Central memory CD8-positive, alpha-beta T cell (primary cell): ENCODE measurements at regions not wholly inside any gene's neighbourhood (a gene's known extent, or its start where the extent isn't known, plus 50 kb on each side); places are given as distances from the start of the nearest gene placed in this dataset.

Source experiments
- ATAC-seq: fragments of 150-1000 bp; cut with Tn5 transposase; replicated peaks from 2 replicates; pipeline ENCODE4 v1.10.0; 2022; ENCODE audit warnings: mild to moderate bottlenecking, moderate FRiP score, moderate number of reproducible peaks; ENCODE audit not compliant: poor library complexity, severe bottlenecking; ENCODE audit errors: extremely low read depth
- DNase-seq, 2 donors: peaks; one replicate each; pipeline ENCODE4 v3.0.0; 2021; ENCODE audit warnings: low spot score in 2 of 2
- H3K27ac Mint-ChIP-seq: one replicate; pipeline ENCODE4 v1.8.0; 2022; ENCODE audit warnings: low read depth, mild to moderate bottlenecking, moderate library complexity, mixed read lengths
- H3K27me3 Mint-ChIP-seq: one replicate; pipeline ENCODE4 v1.8.0; 2022; ENCODE audit warnings: mixed read lengths
- H3K36me3 Mint-ChIP-seq: one replicate; pipeline ENCODE4 v1.8.0; 2022; ENCODE audit warnings: mild to moderate bottlenecking, moderate library complexity, mixed read lengths; ENCODE audit not compliant: insufficient read depth
- H3K4me1 Mint-ChIP-seq: one replicate; pipeline ENCODE4 v1.8.0; 2022; ENCODE audit warnings: mixed read lengths
- H3K4me3 Mint-ChIP-seq: one replicate; pipeline ENCODE4 v1.8.0; 2022; ENCODE audit warnings: mild to moderate bottlenecking, moderate library complexity, mixed read lengths
- H3K9me3 Mint-ChIP-seq: one replicate; pipeline ENCODE4 v1.8.0; 2022; ENCODE audit warnings: mixed read lengths

DNA sequence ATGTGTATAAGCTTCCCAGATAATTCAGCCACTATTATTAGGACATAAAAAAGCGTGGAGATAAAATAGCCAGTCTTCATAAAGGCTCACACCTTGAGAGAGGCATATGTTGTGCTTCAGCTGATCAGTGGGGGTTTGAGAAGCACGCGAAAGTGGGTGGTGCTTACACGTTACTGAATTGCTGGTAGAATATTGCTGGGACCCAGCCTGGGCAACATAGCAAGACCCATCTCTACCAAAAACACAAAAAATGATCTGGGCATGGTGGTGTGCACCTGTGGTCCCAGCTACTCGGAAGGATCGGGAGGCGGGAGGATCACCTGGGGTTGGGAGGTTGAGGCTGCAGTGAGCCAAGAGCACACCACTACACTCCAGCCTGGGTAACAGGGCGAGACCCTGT, 74.9 kb upstream of the MBOAT2 start:
- Mint-ChIP-seq H3K9me3 (peaks cover 5% of the 10 kb centered on the region), H3K27ac (no peak overlapping the region), H3K36me3 (no peaks in the 10 kb centered on the region), H3K4me1 (no peaks in the 10 kb centered on the region), H3K27me3 (peaks cover 15% of the 10 kb centered on the region), H3K4me3 (no peak overlapping the region)
- DNase-seq: no peak
- no peak for ATAC-seq

DNA sequence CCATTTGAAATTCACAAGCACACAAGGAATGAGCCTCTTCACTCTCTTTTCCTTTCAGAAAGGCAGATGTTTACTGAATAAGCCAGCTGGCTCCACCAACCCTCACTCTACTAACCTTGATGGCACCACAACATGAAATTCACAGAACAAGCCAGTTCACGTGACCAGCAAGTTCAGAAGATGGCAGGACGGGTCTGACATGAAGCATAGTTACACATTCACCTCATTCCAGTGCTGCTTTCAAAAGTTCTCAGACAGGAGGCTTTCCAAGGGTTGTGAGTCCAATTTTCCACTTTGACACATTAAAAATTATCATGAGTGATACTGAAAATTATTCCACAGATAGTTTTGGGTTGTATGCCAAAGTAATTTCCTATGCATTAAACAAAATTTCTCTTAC, 74.2 kb upstream of the MBOAT2 start:
- H3K36me3 Mint-ChIP-seq: no peaks in the 10 kb centered on the region
- H3K27me3 Mint-ChIP-seq: peaks cover 21% of the 10 kb centered on the region
- H3K4me3 Mint-ChIP-seq: no peak overlapping the region
- ATAC-seq: no peak
- peaks cover 5% of the 10 kb centered on the region for H3K9me3 Mint-ChIP-seq
- no peaks in the 10 kb centered on the region for H3K4me1 Mint-ChIP-seq
- H3K27ac Mint-ChIP-seq: no peak overlapping the region
- DNase-seq: no peak

DNA sequence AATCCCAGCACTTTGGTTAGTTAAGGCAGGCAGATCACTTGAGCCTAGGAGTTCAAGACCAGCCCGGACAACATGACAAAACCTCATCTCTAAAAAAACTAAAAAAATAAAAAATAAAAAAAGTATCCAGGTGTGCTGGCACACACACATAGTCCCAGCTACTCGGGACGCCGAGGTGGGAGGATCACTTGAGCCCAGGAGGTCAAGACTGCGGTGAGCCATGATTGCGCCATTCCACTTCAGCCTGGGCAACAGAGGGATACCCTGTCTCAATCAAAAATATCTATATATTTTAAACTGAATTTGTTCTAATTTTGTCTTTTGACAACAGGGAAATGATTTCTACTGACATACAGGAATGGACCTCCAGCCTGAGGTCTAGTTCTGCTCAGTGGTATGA, 73.3 kb upstream of the MBOAT2 start:
- no peak overlapping the region for H3K27ac Mint-ChIP-seq
- peaks cover 4% of the 10 kb centered on the region for H3K9me3 Mint-ChIP-seq
- H3K4me3 Mint-ChIP-seq: no peak overlapping the region
- no peak for ATAC-seq
- peaks cover 31% of the 10 kb centered on the region for H3K27me3 Mint-ChIP-seq
- DNase-seq: no peak
- H3K36me3 Mint-ChIP-seq: no peaks in the 10 kb centered on the region
- H3K4me1 Mint-ChIP-seq: no peaks in the 10 kb centered on the region

DNA sequence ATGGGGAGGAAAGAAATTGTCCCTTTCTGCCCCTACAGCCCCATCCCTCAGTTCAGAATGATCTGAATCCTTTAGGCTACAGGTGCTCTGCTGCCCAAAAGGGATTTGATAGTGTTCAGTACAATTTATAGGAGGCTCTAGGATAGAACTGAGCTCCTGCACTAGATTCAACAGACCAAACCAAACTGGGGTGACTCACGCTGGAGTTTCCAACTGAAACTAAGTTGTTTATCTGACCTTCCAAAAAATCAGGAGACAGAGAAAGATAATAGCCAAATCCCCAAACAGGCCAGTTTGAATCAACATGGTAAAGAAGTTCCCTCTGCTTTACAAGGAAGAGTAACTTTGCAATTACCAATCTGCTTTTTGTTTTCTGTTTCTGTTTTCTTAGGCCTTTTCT, 72.7 kb upstream of the MBOAT2 start:
- H3K4me1 Mint-ChIP-seq: no peaks in the 10 kb centered on the region
- DNase-seq (no peak), ATAC-seq (no peak)
- H3K27ac Mint-ChIP-seq: no peak overlapping the region
- no peak overlapping the region for H3K4me3 Mint-ChIP-seq
- no peaks in the 10 kb centered on the region for H3K36me3 Mint-ChIP-seq
- H3K27me3 Mint-ChIP-seq: peaks cover 36% of the 10 kb centered on the region
- H3K9me3 Mint-ChIP-seq: no peaks in the 10 kb centered on the region

DNA sequence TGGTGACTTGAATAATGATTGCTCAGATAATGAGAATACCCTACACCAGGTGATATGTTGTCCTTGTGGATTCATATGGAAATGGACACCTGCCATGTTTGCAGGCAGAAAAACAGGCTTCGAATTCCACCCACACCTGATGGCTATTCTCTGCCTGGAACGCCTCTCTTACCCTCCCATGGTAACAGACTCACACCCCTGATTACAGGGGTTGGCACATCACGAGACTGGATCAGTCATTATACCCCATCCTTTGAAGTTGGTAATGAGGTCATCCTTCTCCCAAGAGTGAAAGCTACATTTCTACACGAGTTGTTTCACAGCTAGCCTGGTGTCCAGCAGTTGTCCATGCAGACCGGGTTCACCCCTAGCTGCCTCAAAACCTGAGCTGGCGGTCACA, 71.4 kb upstream of the MBOAT2 start:
- H3K9me3 Mint-ChIP-seq: no peaks in the 10 kb centered on the region
- H3K4me3 Mint-ChIP-seq: no peak overlapping the region
- H3K27me3 Mint-ChIP-seq: peaks cover 48% of the 10 kb centered on the region
- no peak overlapping the region for H3K27ac Mint-ChIP-seq
- DNase-seq (no peak), ATAC-seq (no peak)
- H3K4me1 Mint-ChIP-seq: no peaks in the 10 kb centered on the region
- no peaks in the 10 kb centered on the region for H3K36me3 Mint-ChIP-seq

DNA sequence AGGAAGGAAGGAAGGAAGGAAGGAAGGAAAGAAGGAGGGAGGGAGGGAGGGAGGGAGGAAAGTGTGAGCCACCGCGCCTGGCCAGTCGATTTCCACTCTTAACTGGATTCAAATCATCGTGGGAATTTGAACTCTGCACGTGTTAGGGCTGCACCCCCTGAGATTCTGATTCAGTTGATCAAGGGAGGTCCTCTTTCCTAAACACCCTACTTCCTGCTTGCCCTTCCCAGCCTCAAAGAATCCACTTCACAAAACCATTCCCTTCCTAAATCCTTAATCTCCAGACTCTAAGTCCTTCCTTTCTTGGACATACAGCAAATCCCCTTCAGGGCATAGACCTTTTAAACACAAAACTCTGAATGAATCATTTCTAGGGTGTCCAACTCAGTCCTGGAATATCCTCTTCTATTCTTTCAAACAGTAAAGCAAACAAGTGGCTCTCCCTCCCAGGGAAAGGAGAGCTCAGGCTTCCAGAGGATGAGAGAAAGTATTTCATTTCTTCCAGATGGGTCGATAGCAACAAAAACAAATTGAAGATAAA, 68.2 kb upstream of the MBOAT2 start:
- ATAC-seq: no peak
- Mint-ChIP-seq H3K4me1 (no peaks in the 10 kb centered on the region), H3K27ac (no peak overlapping the region), H3K4me3 (no peak overlapping the region), H3K9me3 (peaks cover 11% of the 10 kb centered on the region), H3K36me3 (no peaks in the 10 kb centered on the region), H3K27me3 (peaks cover 61% of the 10 kb centered on the region)
- no peak for DNase-seq

DNA sequence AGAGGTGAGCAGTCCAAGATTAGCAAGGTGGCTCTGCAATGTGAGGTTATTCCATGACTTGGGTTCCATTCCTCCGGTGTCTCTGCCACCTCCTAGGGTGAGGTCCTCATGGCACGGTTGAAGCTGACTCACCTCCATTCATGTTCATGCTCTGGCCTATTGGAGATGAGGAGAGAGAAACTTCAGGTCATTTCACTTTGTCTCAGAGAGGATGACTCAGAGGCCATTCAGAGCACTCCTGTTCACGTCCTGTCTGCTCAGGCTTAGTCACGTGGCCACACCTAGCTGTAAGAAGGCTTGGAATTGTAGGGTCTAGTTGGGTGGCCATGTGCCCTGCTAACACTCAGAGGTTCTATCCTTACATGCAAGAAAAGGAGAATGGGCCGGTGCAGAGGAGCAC, 67.5 kb upstream of the MBOAT2 start:
- H3K4me3 Mint-ChIP-seq: no peak overlapping the region
- ATAC-seq (no peak), DNase-seq (no peak)
- H3K9me3 Mint-ChIP-seq: peaks cover 16% of the 10 kb centered on the region
- H3K4me1 Mint-ChIP-seq: no peaks in the 10 kb centered on the region
- no peaks in the 10 kb centered on the region for H3K36me3 Mint-ChIP-seq
- H3K27ac Mint-ChIP-seq: no peak overlapping the region
- H3K27me3 Mint-ChIP-seq: peaks cover 67% of the 10 kb centered on the region

DNA sequence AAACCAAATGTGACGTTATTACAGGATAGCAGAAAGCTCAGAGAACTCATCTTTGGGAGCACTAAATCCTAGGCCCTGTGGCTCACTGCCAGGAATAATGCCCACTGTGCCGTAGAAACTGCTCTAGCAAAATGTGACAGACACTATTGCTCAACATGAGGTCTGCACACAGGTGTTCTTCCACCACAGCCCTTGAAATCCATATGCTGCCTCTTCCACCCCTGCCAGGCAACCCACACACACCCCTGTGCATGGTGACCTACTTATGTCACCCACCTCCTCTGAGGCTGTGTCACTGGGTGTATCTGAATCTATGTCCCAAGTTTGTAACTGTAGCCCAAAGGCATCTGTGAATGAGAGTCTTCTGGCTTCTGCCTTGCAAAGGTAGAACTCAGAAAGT, 66.1 kb upstream of the MBOAT2 start:
- H3K27ac Mint-ChIP-seq: no peak overlapping the region
- ATAC-seq: no peak
- H3K4me1 Mint-ChIP-seq: no peaks in the 10 kb centered on the region
- H3K9me3 Mint-ChIP-seq: peaks cover 17% of the 10 kb centered on the region
- H3K27me3 Mint-ChIP-seq: peaks cover 70% of the 10 kb centered on the region
- no peak for DNase-seq
- H3K4me3 Mint-ChIP-seq: no peak overlapping the region
- no peaks in the 10 kb centered on the region for H3K36me3 Mint-ChIP-seq

DNA sequence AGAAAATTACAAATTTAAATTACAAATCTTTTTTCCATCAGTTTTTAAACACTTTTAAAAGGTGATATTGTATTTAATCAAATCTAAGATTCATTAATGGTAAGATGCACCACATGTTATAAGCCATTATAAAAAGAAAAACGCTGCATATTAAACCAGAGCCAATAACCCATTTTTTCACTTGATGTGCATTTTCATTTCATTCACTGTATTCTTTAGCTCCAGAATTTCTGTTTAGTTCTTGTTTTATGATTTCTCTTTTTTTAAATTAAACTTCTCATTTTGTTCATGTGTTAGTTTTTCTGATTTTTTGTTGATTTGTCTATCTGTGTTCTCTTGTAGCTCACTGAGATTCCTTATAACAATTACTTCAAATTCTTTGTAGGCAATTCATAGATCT, 62.4 kb upstream of the MBOAT2 start:
- no peak for ATAC-seq
- Mint-ChIP-seq H3K9me3 (peaks cover 20% of the 10 kb centered on the region), H3K36me3 (no peaks in the 10 kb centered on the region), H3K4me3 (no peak overlapping the region), H3K27ac (no peak overlapping the region), H3K4me1 (no peaks in the 10 kb centered on the region), H3K27me3 (peaks cover 70% of the 10 kb centered on the region)
- no peak for DNase-seq

DNA sequence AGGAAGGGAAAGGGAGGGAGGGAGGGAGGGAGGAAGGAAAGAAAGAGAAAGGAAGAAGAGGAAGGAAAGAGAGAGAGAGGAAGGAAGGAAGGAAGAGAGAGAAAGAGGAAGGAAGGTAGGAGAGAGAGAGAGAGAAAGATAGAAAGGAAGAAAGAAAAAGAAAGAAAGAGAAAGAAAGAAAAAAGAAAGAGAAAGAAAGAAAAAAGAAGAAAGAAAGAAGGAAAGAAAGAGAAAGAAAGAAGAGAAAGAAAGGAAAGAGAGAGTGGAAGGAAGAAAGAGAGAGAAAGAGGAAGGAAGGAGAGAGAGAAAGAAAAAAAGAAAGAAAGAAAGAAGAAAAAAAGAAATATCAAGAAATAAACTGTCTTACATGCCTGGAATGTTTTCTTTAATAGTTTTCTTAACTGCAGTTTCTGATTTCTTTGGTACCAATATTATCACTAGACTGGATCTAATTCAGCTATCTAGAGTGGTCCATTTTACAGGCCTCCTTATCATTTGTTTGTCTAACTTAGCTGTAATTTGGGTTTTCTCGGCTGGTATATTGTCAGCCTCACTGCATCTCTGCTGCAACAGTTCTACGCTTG, 59.6 kb upstream of the MBOAT2 start:
- Mint-ChIP-seq H3K27me3 (peaks cover 60% of the 10 kb centered on the region), H3K9me3 (peaks cover 10% of the 10 kb centered on the region), H3K4me3 (no peak overlapping the region), H3K27ac (no peak overlapping the region), H3K4me1 (no peaks in the 10 kb centered on the region), H3K36me3 (no peaks in the 10 kb centered on the region)
- DNase-seq (no peak), ATAC-seq (no peak)

DNA sequence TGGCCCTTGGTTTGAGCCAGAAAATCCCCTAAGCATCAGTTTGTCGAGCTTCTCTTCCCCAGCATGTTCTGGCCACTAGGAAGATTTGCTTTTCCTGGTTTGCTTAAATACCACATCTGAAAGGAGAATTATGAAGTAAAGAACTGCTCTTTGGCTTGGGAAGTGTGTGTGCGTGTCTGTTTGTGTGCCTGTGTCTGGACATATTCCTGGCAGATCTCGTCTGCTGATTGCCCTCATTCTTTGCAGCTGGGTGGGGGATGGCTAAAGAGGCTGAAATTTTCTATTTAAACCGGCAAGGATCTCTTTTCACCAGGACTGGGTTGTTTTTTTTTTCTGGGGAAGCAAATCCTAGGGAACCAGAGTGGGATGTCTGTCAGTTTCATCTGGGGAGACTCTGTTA, 57.3 kb upstream of the MBOAT2 start:
- Mint-ChIP-seq H3K4me1 (peaks cover under 1% of the 10 kb centered on the region), H3K27me3 (peaks cover 51% of the 10 kb centered on the region), H3K9me3 (peaks cover 5% of the 10 kb centered on the region), H3K36me3 (no peaks in the 10 kb centered on the region), H3K4me3 (no peak overlapping the region), H3K27ac (no peak overlapping the region)
- no peak for ATAC-seq
- no peak for DNase-seq

DNA sequence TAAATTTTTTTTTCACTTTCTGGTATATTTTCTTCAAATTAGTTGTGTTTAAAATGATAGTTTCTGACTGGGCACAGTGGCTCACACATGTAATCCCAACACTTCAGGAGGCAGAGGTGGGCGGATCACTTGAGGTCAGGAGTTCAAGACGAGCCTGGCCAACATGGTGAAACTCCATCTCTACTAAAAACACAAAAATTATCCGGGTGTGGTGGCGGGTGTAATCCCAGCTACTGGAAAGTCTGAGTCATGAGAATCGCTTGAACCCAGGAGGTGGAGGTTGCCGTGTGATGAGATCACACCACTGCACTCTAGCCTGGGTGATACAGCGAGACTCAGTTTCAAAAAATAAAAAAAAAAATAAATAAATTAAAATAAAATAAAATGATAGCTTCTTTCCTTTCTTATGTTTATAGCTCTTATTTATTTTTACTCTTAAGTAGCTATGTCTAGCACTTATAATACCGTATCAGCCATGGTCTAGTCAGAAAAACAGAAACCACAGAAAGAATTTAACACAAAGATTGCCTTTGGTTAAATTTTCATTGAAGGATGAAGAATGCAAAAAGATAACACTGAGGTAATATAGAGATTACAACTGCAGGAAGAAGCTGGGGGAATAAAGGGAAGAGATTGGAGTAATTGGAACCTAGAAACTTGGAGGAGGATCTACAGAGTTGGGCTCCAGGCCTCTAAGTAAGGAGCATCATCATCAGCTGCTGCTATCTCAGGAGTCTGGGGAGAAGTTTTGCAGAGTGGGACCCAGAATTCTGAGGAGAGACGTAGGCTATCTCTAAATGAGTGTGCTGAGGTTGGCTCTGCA, 54.7 kb upstream of the MBOAT2 start:
- H3K36me3 Mint-ChIP-seq: peaks cover 1% of the 10 kb centered on the region
- DNase-seq: no peak
- H3K27me3 Mint-ChIP-seq: peaks cover 37% of the 10 kb centered on the region
- no peak overlapping the region for H3K27ac Mint-ChIP-seq
- ATAC-seq: no peak
- H3K4me1 Mint-ChIP-seq: peaks cover 8% of the 10 kb centered on the region
- H3K9me3 Mint-ChIP-seq: peaks cover 5% of the 10 kb centered on the region
- no peak overlapping the region for H3K4me3 Mint-ChIP-seq

DNA sequence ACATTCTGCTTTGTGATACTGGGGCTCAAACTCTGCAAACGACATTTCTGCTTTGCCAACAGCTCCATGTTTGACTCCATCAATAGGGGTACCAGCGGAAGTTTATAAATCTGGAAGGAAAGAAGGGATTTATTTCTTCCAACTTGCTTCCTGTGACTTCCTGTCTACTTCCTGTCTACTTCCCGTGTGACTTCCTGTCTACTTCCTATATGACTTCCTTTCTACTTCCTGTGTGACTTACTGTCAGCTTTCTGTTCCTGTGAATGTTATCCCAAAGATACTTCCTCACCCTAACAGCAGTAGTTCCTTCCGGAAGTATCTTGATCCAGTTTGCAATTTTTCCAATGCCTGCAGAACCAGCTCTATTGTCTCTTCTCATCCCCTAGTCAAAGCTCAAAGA, 52.0 kb upstream of the MBOAT2 start:
- no peak for ATAC-seq
- Mint-ChIP-seq H3K4me1 (peaks cover 8% of the 10 kb centered on the region), H3K27me3 (peaks cover 19% of the 10 kb centered on the region), H3K27ac (no peak overlapping the region), H3K9me3 (peaks cover 5% of the 10 kb centered on the region), H3K36me3 (peaks cover 1% of the 10 kb centered on the region), H3K4me3 (no peak overlapping the region)
- DNase-seq: no peak
